IMR-90 (cell line): ENCODE measurements at regions not wholly inside any gene's neighbourhood (a gene's known extent, or its start where the extent isn't known, plus 50 kb on each side); places are given as distances from the start of the nearest gene placed in this dataset.

ENCODE experiments used
- ATAC-seq: fragments of 200-7000 bp; cut with Tn5 transposase; 2 replicates; pipeline ENCODE4 v1.9.1; 2020; ENCODE audit warnings: low read depth, mild to moderate bottlenecking, moderate library complexity
- BruUV-seq: library from RNA; stranded (reverse); fragments of 400-500 nt; replicated peaks from 2 replicates; lab custom pipeline; 2021; lab: Mats Ljungman, UMichigan
- CTCF ChIA-PET: fragments of 300-600 bp; formaldehyde crosslinking; extraction: SDS; loops from one replicate; lab custom pipeline; 2021; ENCODE audit warnings: antibody characterized with exemption; lab: Yijun Ruan, JAX
- POLR2A ChIA-PET: fragments of 300-600 bp; sonication (Branson Sonifier 250); formaldehyde crosslinking; loops from one replicate; lab custom pipeline; 2022; ENCODE audit warnings: antibody characterized with exemption; ENCODE audit not compliant: unreplicated experiment; lab: Charles Lee
- DNase-seq: peaks from one replicate; pipeline ENCODE4 v3.0.0; 2013
- H2AFZ ChIP-seq: replicated peaks from 2 replicates; pipeline ENCODE3; 2013; ENCODE audit warnings: low read length, mild to moderate bottlenecking; ENCODE audit not compliant: poor library complexity
- H2AK5ac ChIP-seq: 2 replicates; pipeline ENCODE4 v1.6.1; 2013; ENCODE audit warnings: low read depth, low read length, inconsistent platforms
- H2AK9ac ChIP-seq: replicated peaks from 2 replicates; pipeline ENCODE3; 2013; ENCODE audit warnings: mild to moderate bottlenecking, low read depth, low read length, moderate library complexity; ENCODE audit not compliant: poor library complexity
- H2BK120ac ChIP-seq: 2 replicates; pipeline ENCODE4 v1.6.1; 2013; ENCODE audit warnings: low read depth, low read length, inconsistent platforms
- H2BK15ac ChIP-seq: 3 replicates; pipeline ENCODE4 v1.6.1; 2013; ENCODE audit warnings: low read depth, low read length, inconsistent platforms
- H2BK20ac ChIP-seq: 2 replicates; pipeline ENCODE4 v1.6.1; 2013; ENCODE audit warnings: low read depth, mild to moderate bottlenecking, inconsistent platforms, low read length, moderate library complexity
- H2BK5ac ChIP-seq: 2 replicates; pipeline ENCODE4 v1.6.1; 2013; ENCODE audit warnings: mild to moderate bottlenecking, low read depth, low read length, inconsistent platforms; ENCODE audit not compliant: poor library complexity, severe bottlenecking
- H3K14ac ChIP-seq: replicated peaks from 2 replicates; pipeline ENCODE4 v1.6.1; 2013; ENCODE audit warnings: low read depth, low read length, inconsistent platforms
- H3K18ac ChIP-seq: 2 replicates; pipeline ENCODE4 v1.6.1; 2013; ENCODE audit warnings: low read depth, low read length, control low read depth
- H3K23ac ChIP-seq: 2 replicates; pipeline ENCODE4 v1.6.1; 2013; ENCODE audit warnings: low read depth, low read length, inconsistent platforms
- H3K27ac ChIP-seq: 2 replicates; pipeline ENCODE4 v1.5.1; 2013; ENCODE audit warnings: mild to moderate bottlenecking, control low read depth, low read length; ENCODE audit not compliant: insufficient read depth
- H3K27me3 ChIP-seq: 2 replicates; pipeline ENCODE4 v1.6.1; 2013; ENCODE audit warnings: low read length; ENCODE audit not compliant: control insufficient read depth, insufficient read depth
- H3K36me3 ChIP-seq: 2 replicates; pipeline ENCODE4 v1.6.1; 2013; ENCODE audit warnings: low read length, mixed read lengths; ENCODE audit not compliant: control insufficient read depth, insufficient read depth
- H3K4ac ChIP-seq: 2 replicates; pipeline ENCODE4 v1.6.1; 2013; ENCODE audit warnings: low read depth, low read length, inconsistent platforms
- H3K4me1 ChIP-seq: 2 replicates; pipeline ENCODE4 v1.6.1; 2013; ENCODE audit warnings: low read length, mixed read lengths; ENCODE audit not compliant: control insufficient read depth, insufficient read depth
- H3K4me2 ChIP-seq: 2 replicates; pipeline ENCODE4 v1.6.1; 2013; ENCODE audit warnings: low read depth, mild to moderate bottlenecking, control low read depth, low read length, moderate library complexity
- H3K4me3 ChIP-seq: 2 replicates; pipeline ENCODE4 v1.5.1; 2013; ENCODE audit warnings: low read depth, mild to moderate bottlenecking, control low read depth, low read length, moderate library complexity; ENCODE audit not compliant: insufficient read depth
- H3K56ac ChIP-seq: 2 replicates; pipeline ENCODE4 v1.6.1; 2013; ENCODE audit warnings: low read length, inconsistent platforms; ENCODE audit not compliant: insufficient read depth; ENCODE audit errors: extremely low read depth
- H3K79me1 ChIP-seq, 2 experiments: 2 replicates each; pipeline ENCODE4 v1.6.1; 2013; ENCODE audit warnings: low read length in 2 of 2, inconsistent platforms in 1 of 2, low read depth in 1 of 2
- H3K9ac ChIP-seq: 2 replicates; pipeline ENCODE4 v1.6.1; 2013; ENCODE audit warnings: low read depth, low read length, control low read depth
- H3K9me1 ChIP-seq: 2 replicates; pipeline ENCODE4 v1.6.1; 2013; ENCODE audit warnings: low read length, inconsistent platforms; ENCODE audit not compliant: insufficient read depth
- H3K9me3 ChIP-seq: 2 replicates; pipeline ENCODE4 v1.6.1; 2013; ENCODE audit warnings: low read length; ENCODE audit not compliant: control insufficient read depth, insufficient read depth
- H4K20me1 ChIP-seq: 2 replicates; pipeline ENCODE4 v1.6.1; 2013; ENCODE audit warnings: low read length, inconsistent platforms; ENCODE audit not compliant: insufficient read depth
- H4K5ac ChIP-seq: 2 replicates; pipeline ENCODE4 v1.6.1; 2013; ENCODE audit warnings: mild to moderate bottlenecking, low read depth, low read length, control low read depth
- H4K8ac ChIP-seq, 2 experiments: 2 replicates each; pipeline ENCODE4 v1.6.1; 2013; ENCODE audit warnings: low read depth in 2 of 2, low read length in 2 of 2, control low read depth in 1 of 2, inconsistent platforms in 1 of 2
- H4K91ac ChIP-seq: 2 replicates; pipeline ENCODE4 v1.6.1; 2013; ENCODE audit warnings: low read depth, low read length, inconsistent platforms; ENCODE audit not compliant: insufficient read depth
- BHLHE40 ChIP-seq: fragments of 150-350 bp; IDR thresholded peaks from 2 replicates; pipeline ENCODE4 v1.6.1; 2016; ENCODE audit warnings: mild to moderate bottlenecking, low read depth, low read length
- CEBPB ChIP-seq: IDR thresholded peaks from 2 replicates; pipeline ENCODE4 v1.6.1; 2012; ENCODE audit warnings: low read depth, low read length, improper control_type of control experiment
- CHD1 ChIP-seq: IDR thresholded peaks from 2 replicates; pipeline ENCODE4 v1.6.1; 2012; ENCODE audit warnings: low read depth, low read length, improper control_type of control experiment
- FOS ChIP-seq: fragments of 150-350 bp; IDR thresholded peaks from 2 replicates; pipeline ENCODE4 v1.6.1; 2016; ENCODE audit warnings: low read depth, low read length
- MAFK ChIP-seq: IDR thresholded peaks from 2 replicates; pipeline ENCODE4 v1.6.1; 2012; ENCODE audit warnings: low read depth, low read length, improper control_type of control experiment
- MAZ ChIP-seq: IDR thresholded peaks from 2 replicates; pipeline ENCODE4 v1.6.1; 2012; ENCODE audit warnings: low read depth, mild to moderate bottlenecking, low read length, improper control_type of control experiment, moderate library complexity, borderline replicate concordance
- MXI1 ChIP-seq: IDR thresholded peaks from 2 replicates; pipeline ENCODE4 v1.6.1; 2012; ENCODE audit warnings: low read depth, mild to moderate bottlenecking, low read length, moderate library complexity, borderline replicate concordance
- NFE2L2 ChIP-seq: fragments of 150-350 bp; IDR thresholded peaks from 2 replicates; pipeline ENCODE4 v1.6.1; 2016; ENCODE audit warnings: low read depth, mild to moderate bottlenecking, low read length
- POLR2A ChIP-seq: IDR thresholded peaks from 2 replicates; pipeline ENCODE4 v1.6.1; 2012; ENCODE audit warnings: mild to moderate bottlenecking, low read depth, low read length
- RAD21 ChIP-seq: IDR thresholded peaks from 2 replicates; pipeline ENCODE4 v1.6.1; 2012; ENCODE audit warnings: low read length, improper control_type of control experiment
- SMC3 ChIP-seq: fragments of 150-350 bp; IDR thresholded peaks from 2 replicates; pipeline ENCODE4 v1.6.1; 2016; ENCODE audit warnings: low read depth, mild to moderate bottlenecking, antibody characterized with exemption, low read length, moderate library complexity
- USF2 ChIP-seq: fragments of 150-350 bp; IDR thresholded peaks from 2 replicates; pipeline ENCODE4 v1.6.1; 2017; ENCODE audit warnings: mild to moderate bottlenecking, antibody characterized with exemption, low read length, low read depth
- WGBS, 2 experiments: methylation state at CpG; one replicate each; pipeline versions ENCODE4 v1.1.5 to v1.1.7; 2013; ENCODE audit warnings: missing lambda C conversion rate in 2 of 2; ENCODE audit not compliant: insufficient read length in 1 of 2; ENCODE audit errors: extremely low coverage in 2 of 2; 5-methylcytosine and 5-hydroxymethylcytosine counted together
- dilution Hi-C: fragments of 300-500 bp; cut with HindIII; formaldehyde crosslinking; loops from one replicate; pipeline ENCODE4 v1.14.3; 2018; ENCODE audit warnings: low sequenced_read_pairs; ENCODE audit not compliant: unreplicated experiment
- in situ Hi-C: fragments of 300-500 bp; cut with MboI; formaldehyde crosslinking; loops from 3 replicates; pipeline ENCODE4 v1.14.3; 2019; ENCODE audit warnings: low sequenced_read_pairs, inconsistent platforms, mixed read lengths
- intact Hi-C: fragments of 100-400 bp; cut with micrococcal nuclease; formaldehyde crosslinking; loops from 2 replicates; pipeline ENCODE4 v1.10.0; 2022
- TF ChIP-seq, protein P1 (sequence below): fragments of 150-350 bp; IDR thresholded peaks from 2 replicates; pipeline ENCODE4 v1.6.1; 2016; ENCODE audit warnings: low read depth, mild to moderate bottlenecking, low read length, moderate library complexity, borderline replicate concordance
- TF ChIP-seq, protein P2 (sequence below): conservative IDR thresholded peaks from 2 replicates; pipeline ENCODE4 v1.5.1; 2012; ENCODE audit warnings: mild to moderate bottlenecking, low read depth, low read length, improper control_type of control experiment

DNA sequence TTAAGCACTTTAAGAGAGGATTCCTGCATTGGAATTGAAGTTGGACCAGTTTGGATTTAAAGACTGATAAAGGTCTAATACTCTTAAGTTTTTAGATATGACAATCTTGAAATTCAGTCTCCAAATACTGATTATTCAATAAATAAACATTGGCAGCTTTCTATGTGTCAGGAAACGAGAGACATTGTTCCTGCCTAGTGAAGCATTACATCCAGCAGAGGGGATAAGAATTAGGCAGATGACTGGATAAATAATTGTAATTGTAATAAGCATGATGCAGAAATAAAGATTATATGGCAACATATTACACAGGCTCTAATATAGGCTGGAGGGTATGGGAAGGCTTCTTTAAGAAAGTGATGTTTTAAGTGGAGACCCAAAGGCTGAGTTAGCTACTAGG is 226.5 kb upstream of the MMADHC start:
- BruUV-seq: no TSS peak
- ATAC-seq (no peak), DNase-seq (no peak)
- Histone ChIP-seq H3K23ac (no peak overlapping the region), H3K27me3 (no peaks in the 10 kb centered on the region), H2BK120ac (no peak overlapping the region), H4K5ac (no peak overlapping the region), H2AFZ (no peak overlapping the region), H3K56ac (no peak overlapping the region), H2AK5ac (no peak overlapping the region), H4K91ac (no peak overlapping the region), H3K14ac (no peak overlapping the region), H4K8ac (no peak overlapping the region), H2AK9ac (no peak overlapping the region), H2BK20ac (no peak overlapping the region), H3K4me1 (no peaks in the 10 kb centered on the region), H2BK5ac (no peak overlapping the region), H2BK15ac (no peak overlapping the region), H3K36me3 (no peaks in the 10 kb centered on the region), H4K20me1 (no peaks in the 10 kb centered on the region), H3K9me3 (no peaks in the 10 kb centered on the region; the same call in 1 of the 2 replicates), H3K9ac (no peak overlapping the region), H3K79me1 (no peaks in the 10 kb centered on the region), H3K4ac (no peak overlapping the region), H3K27ac (no peak overlapping the region), H3K4me3 (no peak overlapping the region), H3K9me1 (no peaks in the 10 kb centered on the region), H3K18ac (no peak overlapping the region), H3K4me2 (no peak overlapping the region)
- ChIA-PET POLR2A (interaction anchor here (0.6 kb wide), 1 partner anchor 40 kb away, joined by 3 read pairs; no protein-coding TSS in a partner anchor), CTCF (interaction anchor here (1.7 kb wide), 1 partner anchor 13 kb away, joined by 4 read pairs; no protein-coding TSS in a partner anchor)
- WGBS, 2 experiments: no CpG with 5 or more reads among the region's 1 CpG
- no peak for TF ChIP-seq USF2
- TF ChIP-seq BHLHE40: no peak
- TF ChIP-seq FOS: no peak
- TF ChIP-seq RAD21: no peak
- TF ChIP-seq POLR2A: no peak
- no peak for TF ChIP-seq MAFK
- TF ChIP-seq SMC3: no peak
- TF ChIP-seq CHD1: no peak
- TF ChIP-seq CEBPB: no peak
- no peak for TF ChIP-seq MAZ
- TF ChIP-seq, protein P1, sequence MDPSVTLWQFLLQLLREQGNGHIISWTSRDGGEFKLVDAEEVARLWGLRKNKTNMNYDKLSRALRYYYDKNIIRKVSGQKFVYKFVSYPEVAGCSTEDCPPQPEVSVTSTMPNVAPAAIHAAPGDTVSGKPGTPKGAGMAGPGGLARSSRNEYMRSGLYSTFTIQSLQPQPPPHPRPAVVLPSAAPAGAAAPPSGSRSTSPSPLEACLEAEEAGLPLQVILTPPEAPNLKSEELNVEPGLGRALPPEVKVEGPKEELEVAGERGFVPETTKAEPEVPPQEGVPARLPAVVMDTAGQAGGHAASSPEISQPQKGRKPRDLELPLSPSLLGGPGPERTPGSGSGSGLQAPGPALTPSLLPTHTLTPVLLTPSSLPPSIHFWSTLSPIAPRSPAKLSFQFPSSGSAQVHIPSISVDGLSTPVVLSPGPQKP: no peak
- TF ChIP-seq, protein P2, sequence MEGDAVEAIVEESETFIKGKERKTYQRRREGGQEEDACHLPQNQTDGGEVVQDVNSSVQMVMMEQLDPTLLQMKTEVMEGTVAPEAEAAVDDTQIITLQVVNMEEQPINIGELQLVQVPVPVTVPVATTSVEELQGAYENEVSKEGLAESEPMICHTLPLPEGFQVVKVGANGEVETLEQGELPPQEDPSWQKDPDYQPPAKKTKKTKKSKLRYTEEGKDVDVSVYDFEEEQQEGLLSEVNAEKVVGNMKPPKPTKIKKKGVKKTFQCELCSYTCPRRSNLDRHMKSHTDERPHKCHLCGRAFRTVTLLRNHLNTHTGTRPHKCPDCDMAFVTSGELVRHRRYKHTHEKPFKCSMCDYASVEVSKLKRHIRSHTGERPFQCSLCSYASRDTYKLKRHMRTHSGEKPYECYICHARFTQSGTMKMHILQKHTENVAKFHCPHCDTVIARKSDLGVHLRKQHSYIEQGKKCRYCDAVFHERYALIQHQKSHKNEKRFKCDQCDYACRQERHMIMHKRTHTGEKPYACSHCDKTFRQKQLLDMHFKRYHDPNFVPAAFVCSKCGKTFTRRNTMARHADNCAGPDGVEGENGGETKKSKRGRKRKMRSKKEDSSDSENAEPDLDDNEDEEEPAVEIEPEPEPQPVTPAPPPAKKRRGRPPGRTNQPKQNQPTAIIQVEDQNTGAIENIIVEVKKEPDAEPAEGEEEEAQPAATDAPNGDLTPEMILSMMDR: no peak
- no peak for TF ChIP-seq MXI1
- no peak for TF ChIP-seq NFE2L2
- in situ Hi-C loops (no loop called here), intact Hi-C loops (no loop called here), dilution Hi-C loops (no loop called here)
